ENCODE measurements at regions not wholly inside any gene's neighbourhood (a gene's known extent, or its start where the extent isn't known, plus 50 kb on each side); places are given as distances from the start of the nearest gene placed in this dataset.

DNA sequence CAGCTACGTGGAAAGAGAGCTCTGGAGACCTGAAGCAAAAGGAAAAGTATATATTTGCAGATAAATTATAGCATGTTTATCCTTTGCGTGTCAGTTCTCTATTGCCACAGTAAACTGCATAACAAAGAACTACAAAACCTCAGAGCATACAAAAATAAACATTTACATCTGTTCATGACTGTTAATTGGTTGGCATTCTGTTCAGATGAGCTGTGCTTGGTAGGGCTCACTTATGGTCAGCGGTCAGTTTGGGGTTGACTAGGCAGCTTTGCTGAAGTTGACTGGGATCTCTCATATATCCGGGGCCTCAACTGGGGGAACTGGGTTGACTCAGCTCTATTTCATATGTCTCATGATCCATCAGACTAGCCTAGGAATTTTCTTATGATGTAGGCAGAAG is 257.7 kb downstream of the TLE1 start:
- Histone ChIP-seq H2AFZ (ENCODE audit: low read length) (no peak overlapping the region), H3K36me3 (replicated peaks; ENCODE audit: insufficient read depth, low read length) (no peaks in the 10 kb centered on the region), H3K9me3 (replicated peaks; ENCODE audit: insufficient read depth, low read length) (no peaks in the 10 kb centered on the region), H4K20me1 (ENCODE audit: insufficient read depth, low read length) (no peaks in the 10 kb centered on the region), H3K4me1 (ENCODE audit: low read length) (no peaks in the 10 kb centered on the region), H3K27ac (ENCODE audit: low read length) (no peak overlapping the region), H3K9ac (ENCODE audit: low read length) (no peak overlapping the region), H3F3A (ENCODE audit: insufficient read depth, low read length) (no peaks in the 10 kb centered on the region), H3K79me2 (ENCODE audit: low read length) (no peaks in the 10 kb centered on the region), H3K4me2 (ENCODE audit: low read depth, low read length) (no peak overlapping the region), H3K4me3 (ENCODE audit: low read length) (no peak overlapping the region), H3K27me3 (replicated peaks; ENCODE audit: insufficient read depth, low read length) (no peaks in the 10 kb centered on the region), H3K9me2 (replicated peaks; ENCODE audit: insufficient read depth, low read length) (no peaks in the 10 kb centered on the region)
- DNase-seq: no peak
- no peak for TF ChIP-seq CTCF (IDR thresholded peaks at IDR 0.05; ENCODE audit: low read length)

GRCh38 chr9:81430727-81431126 is 258.6 kb downstream of the TLE1 start:
- Histone ChIP-seq H3F3A (ENCODE audit: insufficient read depth, low read length) (no peaks in the 10 kb centered on the region), H3K79me2 (ENCODE audit: low read length) (no peaks in the 10 kb centered on the region), H3K9me2 (replicated peaks; ENCODE audit: insufficient read depth, low read length) (no peaks in the 10 kb centered on the region), H3K4me1 (ENCODE audit: low read length) (no peaks in the 10 kb centered on the region), H3K27ac (ENCODE audit: low read length) (no peak overlapping the region), H3K4me2 (ENCODE audit: low read depth, low read length) (no peak overlapping the region), H3K36me3 (replicated peaks; ENCODE audit: insufficient read depth, low read length) (no peaks in the 10 kb centered on the region), H3K4me3 (ENCODE audit: low read length) (no peak overlapping the region), H2AFZ (ENCODE audit: low read length) (no peak overlapping the region), H3K9me3 (replicated peaks; ENCODE audit: insufficient read depth, low read length) (no peaks in the 10 kb centered on the region), H3K9ac (ENCODE audit: low read length) (no peak overlapping the region), H3K27me3 (replicated peaks; ENCODE audit: insufficient read depth, low read length) (no peaks in the 10 kb centered on the region), H4K20me1 (ENCODE audit: insufficient read depth, low read length) (no peaks in the 10 kb centered on the region)
- no peak for TF ChIP-seq EZH2 (optimal IDR thresholded peaks at IDR 0.05; ENCODE audit: low read depth, low read length)
- no peak for TF ChIP-seq EZH2phosphoT487 (IDR thresholded peaks at IDR 0.05; ENCODE audit: low read length)
- no peak for TF ChIP-seq CTCF (IDR thresholded peaks at IDR 0.05; ENCODE audit: low read length)
- no peak for DNase-seq

DNA sequence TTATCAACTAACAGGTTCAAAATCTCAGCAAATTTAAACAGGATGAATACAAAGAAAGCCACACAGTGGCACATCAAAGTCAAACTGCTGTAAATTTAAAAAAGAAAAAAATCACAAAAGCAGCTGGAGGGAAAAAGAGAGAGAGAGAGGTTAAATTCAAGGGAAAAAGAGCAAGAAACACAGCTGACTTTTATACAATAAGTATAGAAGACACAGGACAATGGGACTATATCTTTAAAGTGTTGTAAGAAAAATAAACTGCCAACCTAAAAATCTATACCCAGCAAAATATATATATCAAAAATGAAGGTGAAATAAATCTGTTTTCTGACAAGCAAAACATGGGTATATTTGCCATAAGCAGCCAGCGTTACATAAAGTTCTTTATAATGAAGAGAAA is 261.5 kb downstream of the TLE1 start:
- Histone ChIP-seq H3K79me2 (ENCODE audit: low read length) (no peaks in the 10 kb centered on the region), H4K20me1 (ENCODE audit: insufficient read depth, low read length) (no peaks in the 10 kb centered on the region), H3K9me3 (replicated peaks; ENCODE audit: insufficient read depth, low read length) (no peaks in the 10 kb centered on the region), H3K9me2 (replicated peaks; ENCODE audit: insufficient read depth, low read length) (no peaks in the 10 kb centered on the region), H3K27me3 (replicated peaks; ENCODE audit: insufficient read depth, low read length) (no peaks in the 10 kb centered on the region), H3K4me1 (ENCODE audit: low read length) (no peaks in the 10 kb centered on the region), H3K4me3 (ENCODE audit: low read length) (no peak overlapping the region), H3K36me3 (replicated peaks; ENCODE audit: insufficient read depth, low read length) (no peaks in the 10 kb centered on the region), H3K4me2 (ENCODE audit: low read depth, low read length) (no peak overlapping the region), H2AFZ (ENCODE audit: low read length) (no peak overlapping the region), H3F3A (ENCODE audit: insufficient read depth, low read length) (no peaks in the 10 kb centered on the region), H3K9ac (ENCODE audit: low read length) (no peak overlapping the region), H3K27ac (ENCODE audit: low read length) (no peak overlapping the region)
- DNase-seq: no peak
- TF ChIP-seq CTCF (IDR thresholded peaks at IDR 0.05; ENCODE audit: low read length) (no peak), EZH2phosphoT487 (IDR thresholded peaks at IDR 0.05; ENCODE audit: low read length) (no peak), EZH2 (optimal IDR thresholded peaks at IDR 0.05; ENCODE audit: low read depth, low read length) (no peak)

- DNase-seq: no peak
- Histone ChIP-seq H3K27ac (ENCODE audit: low read length) (no peak overlapping the region), H3K36me3 (replicated peaks; ENCODE audit: insufficient read depth, low read length) (no peaks in the 10 kb centered on the region), H3K4me3 (ENCODE audit: low read length) (no peak overlapping the region), H3K9me2 (replicated peaks; ENCODE audit: insufficient read depth, low read length) (no peaks in the 10 kb centered on the region), H2AFZ (ENCODE audit: low read length) (no peak overlapping the region), H3K4me1 (ENCODE audit: low read length) (no peaks in the 10 kb centered on the region), H3F3A (ENCODE audit: insufficient read depth, low read length) (no peaks in the 10 kb centered on the region), H3K9me3 (replicated peaks; ENCODE audit: insufficient read depth, low read length) (no peaks in the 10 kb centered on the region), H3K79me2 (ENCODE audit: low read length) (no peaks in the 10 kb centered on the region), H3K4me2 (ENCODE audit: low read depth, low read length) (no peak overlapping the region), H3K9ac (ENCODE audit: low read length) (no peak overlapping the region), H3K27me3 (replicated peaks; ENCODE audit: insufficient read depth, low read length) (no peaks in the 10 kb centered on the region), H4K20me1 (ENCODE audit: insufficient read depth, low read length) (no peaks in the 10 kb centered on the region)
- TF ChIP-seq CTCF (IDR thresholded peaks at IDR 0.05; ENCODE audit: low read length) (no peak), EZH2phosphoT487 (IDR thresholded peaks at IDR 0.05; ENCODE audit: low read length) (no peak), EZH2 (optimal IDR thresholded peaks at IDR 0.05; ENCODE audit: low read depth, low read length) (no peak)
These were observed 264.9 kb downstream of the TLE1 start for GRCh38 chr9:81424431-81424830.
